Gastroesophageal sphincter (tissue), 3 donors: ENCODE measurements at regions not wholly inside any gene's neighbourhood (a gene's known extent, or its start where the extent isn't known, plus 50 kb on each side); places are given as distances from the start of the nearest gene placed in this dataset.

ENCODE experiments used
- CTCF ChIP-seq, 4 experiments: fragments of 200-600 bp in 2 of 4; fragments of 450-650 bp in 2 of 4; sonication (generic) in 1 of 4; IDR thresholded peaks; one replicate each; pipeline ENCODE4 v1.5.1; 2017 to 2019; ENCODE audit warnings: antibody characterized with exemption in 4 of 4, mild to moderate bottlenecking in 2 of 4, moderate library complexity in 2 of 4
- EP300 ChIP-seq: sonication (generic); formaldehyde crosslinking; IDR thresholded peaks from one replicate; pipeline ENCODE4 v1.6.1; 2017; ENCODE audit warnings: antibody characterized with exemption, mild to moderate bottlenecking
- POLR2A ChIP-seq, 2 donors: fragments of 450-650 bp; IDR thresholded peaks; one replicate each; pipeline ENCODE4 v1.6.1; 2017; ENCODE audit warnings: antibody characterized with exemption in 2 of 2, mild to moderate bottlenecking in 2 of 2, moderate library complexity in 1 of 2

GRCh38 chr6:9690388-9690787 lies 724.5 kb downstream of the TFAP2A start:
- TF ChIP-seq CTCF (IDR thresholded peaks at IDR 0.05) = no peak
- no peak for TF ChIP-seq EP300
- TF ChIP-seq POLR2A (IDR thresholded peaks at IDR 0.05) = no peak
